DMS153 (cell line): ENCODE measurements at regions not wholly inside any gene's neighbourhood (a gene's known extent, or its start where the extent isn't known, plus 50 kb on each side); places are given as distances from the start of the nearest gene placed in this dataset.
A peak's percentile ranks its signal among the peaks of the same experiment; 100 is the strongest.

Experiments used
- DNase-seq: peaks from one replicate; lab custom pipeline; 2025; lab: John Stamatoyannopoulos, UW

DNA sequence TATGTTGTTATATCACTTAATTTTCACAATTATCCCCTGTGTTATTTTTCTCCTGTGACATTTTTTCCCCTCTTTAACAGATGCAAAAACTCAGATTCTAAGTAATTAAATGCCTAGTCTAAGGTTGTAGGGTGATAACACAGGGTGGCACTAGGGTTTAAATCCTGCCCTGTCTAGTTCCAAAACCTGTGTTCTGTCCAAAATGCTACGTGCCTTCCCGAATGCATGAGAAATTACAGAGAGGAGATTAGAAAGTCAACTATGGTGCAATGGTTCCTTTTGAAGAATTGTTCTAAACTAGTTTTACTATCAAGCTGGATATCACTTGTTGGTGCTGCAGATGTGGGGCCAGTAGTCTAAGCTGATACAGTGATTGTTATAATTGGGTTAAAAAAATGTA is 108.0 kb downstream of the DIPK2A start:
- DNase-seq: no peak

DNA sequence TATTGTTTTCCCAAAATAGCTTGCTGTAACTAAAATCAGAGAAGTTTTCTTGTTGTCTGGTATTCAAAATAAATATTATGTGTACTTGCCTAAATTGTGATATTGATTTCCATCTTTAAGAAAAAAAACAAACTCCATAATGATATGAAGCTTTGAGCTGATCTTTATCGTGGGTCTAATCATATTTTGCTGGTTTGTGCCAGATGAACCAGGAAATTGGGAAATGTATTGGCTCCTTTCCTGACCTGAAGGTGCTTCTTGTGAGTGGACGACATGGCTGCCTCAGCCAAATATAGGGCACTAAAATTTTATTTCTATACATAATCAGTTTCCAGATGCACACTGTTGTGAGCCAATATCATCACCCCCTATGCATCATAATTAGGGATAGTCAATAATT is 113.3 kb downstream of the DIPK2A start:
- DNase-seq: no peak

- DNase-seq: peak; percentile 76
Observed at GRCh38 chr3:144085964-144086363, 114.3 kb downstream of the DIPK2A start.

GRCh38 chr3:144096016-144096415 is 124.4 kb downstream of the DIPK2A start:
- DNase-seq: no peak

GRCh38 chr3:144097163-144097562 is 125.5 kb downstream of the DIPK2A start:
- peak; percentile 26 for DNase-seq

DNA sequence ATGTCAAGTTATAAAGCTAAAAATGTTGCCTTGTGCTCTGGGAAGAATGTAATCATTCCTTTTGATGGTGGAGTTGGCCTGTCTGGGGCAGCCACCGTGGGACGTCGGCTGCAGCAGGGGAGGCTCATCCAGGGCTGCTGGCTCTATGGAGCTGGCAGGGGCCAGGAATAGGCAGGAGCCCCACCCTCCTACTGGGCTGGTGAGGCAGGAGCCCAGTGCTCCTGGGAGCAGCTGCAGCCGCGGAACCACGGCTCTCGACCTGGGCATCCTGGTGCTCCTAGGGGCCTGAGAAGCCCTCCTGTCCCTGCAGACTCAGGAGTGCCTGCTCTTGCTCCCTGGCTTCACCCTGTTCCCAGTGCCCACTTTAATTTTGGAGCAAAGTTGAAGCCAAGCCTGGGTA is 127.1 kb downstream of the DIPK2A start:
- DNase-seq: no peak

DNA sequence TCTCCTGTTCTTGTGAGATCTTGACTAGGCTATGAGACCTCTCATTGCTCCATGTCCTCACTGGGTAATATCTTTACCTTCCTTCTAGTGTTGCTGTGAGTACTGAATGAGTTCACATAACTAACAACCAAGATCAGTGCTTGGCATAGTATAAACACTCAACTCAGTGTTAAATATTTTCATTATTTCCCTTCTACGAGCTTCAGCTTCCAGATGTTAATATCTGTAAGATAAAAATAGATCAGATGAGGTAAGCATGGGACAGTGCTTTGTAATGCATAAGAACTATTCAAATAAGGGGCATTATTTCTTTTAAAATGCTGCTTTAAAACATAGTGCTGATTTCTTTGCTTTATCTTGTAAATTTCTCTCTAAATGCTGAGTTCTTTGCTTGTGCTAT is 130.8 kb downstream of the DIPK2A start:
- no peak for DNase-seq

GRCh38 chr3:144104186-144104585 is 132.6 kb downstream of the DIPK2A start:
- no peak for DNase-seq

DNA sequence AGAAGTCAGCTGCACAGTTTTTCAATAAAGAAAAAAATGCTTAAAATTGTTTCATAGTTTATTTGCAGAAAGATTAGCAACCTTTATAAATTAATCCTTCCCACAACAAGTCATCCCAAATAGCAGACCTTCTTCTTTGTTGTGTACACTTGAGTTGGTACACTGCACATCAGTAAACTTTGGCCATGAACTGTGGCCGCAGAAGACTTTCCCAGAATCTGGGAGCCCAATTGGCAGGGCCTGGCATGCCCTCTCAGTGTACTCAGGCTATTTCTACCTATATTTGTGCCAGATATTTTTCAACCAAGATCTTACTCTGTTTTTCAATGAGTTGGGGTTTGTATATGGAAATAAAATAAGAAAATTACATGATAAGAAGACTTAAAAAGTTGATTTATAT is 133.1 kb downstream of the DIPK2A start:
- no peak for DNase-seq

- no peak for DNase-seq
Observed at GRCh38 chr3:144105542-144105941, 133.9 kb downstream of the DIPK2A start.

DNA sequence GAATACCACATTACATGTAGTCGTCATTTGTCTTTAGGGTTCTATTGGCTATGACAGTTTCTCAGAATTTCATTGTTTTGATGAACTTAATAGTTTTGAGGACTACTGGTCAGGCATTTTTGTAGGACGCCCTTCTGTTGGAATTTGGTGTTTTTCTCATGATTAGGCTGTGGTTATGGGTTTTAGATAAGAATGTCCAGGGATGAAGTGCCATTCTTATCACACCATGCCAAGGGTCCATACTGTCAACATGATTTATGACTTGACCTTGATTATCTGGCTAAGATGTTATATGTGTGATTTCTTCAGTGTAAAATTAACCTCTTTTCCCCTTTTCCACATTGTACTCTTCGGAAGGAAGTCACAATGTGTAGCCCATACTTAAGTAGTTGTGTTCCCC is 135.3 kb downstream of the DIPK2A start:
- DNase-seq: no peak

DNA sequence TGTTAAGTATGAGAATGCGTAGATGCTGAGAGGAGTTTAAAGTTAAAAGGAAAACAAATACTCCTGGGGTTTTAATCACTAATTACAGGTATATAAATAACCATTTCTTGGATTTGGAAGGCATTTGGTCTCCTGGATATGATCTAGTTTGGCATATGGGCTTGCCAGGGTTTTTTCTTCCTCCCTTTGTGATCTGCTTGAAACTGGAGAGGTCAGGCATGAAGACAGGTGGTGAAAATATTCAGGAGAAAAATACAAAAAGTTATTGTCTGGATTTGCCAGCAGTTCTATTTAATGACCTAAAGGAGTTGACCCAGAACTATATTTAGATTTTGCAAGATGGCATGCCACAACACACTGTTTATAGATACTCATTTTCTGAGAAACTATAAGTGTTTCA is 136.3 kb downstream of the DIPK2A start:
- DNase-seq: no peak

GRCh38 chr3:144109944-144110343 is 138.3 kb downstream of the DIPK2A start:
- no peak for DNase-seq

- no peak for DNase-seq
Observed at GRCh38 chr3:144112036-144112435, 140.4 kb downstream of the DIPK2A start.

DNA sequence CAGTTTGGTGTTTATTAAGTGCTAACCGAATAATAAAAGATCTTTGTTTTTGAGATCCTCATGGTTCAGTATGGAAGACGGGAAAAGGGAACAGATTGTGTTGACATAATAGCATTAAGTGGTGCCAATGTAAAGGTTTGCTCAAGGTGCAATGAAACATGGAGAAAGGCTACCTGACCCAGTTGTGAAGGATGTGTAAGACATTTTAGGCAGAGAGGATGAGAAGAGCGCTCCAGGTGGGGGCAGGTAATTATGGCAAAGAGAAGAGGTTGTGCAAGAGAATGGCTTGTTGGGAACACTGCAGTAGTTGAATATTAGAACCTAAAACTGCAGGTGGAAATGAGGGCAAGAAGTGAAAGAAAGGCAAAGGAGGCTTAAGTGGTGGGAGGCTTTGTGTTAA is 140.8 kb downstream of the DIPK2A start:
- no peak for DNase-seq

DNA sequence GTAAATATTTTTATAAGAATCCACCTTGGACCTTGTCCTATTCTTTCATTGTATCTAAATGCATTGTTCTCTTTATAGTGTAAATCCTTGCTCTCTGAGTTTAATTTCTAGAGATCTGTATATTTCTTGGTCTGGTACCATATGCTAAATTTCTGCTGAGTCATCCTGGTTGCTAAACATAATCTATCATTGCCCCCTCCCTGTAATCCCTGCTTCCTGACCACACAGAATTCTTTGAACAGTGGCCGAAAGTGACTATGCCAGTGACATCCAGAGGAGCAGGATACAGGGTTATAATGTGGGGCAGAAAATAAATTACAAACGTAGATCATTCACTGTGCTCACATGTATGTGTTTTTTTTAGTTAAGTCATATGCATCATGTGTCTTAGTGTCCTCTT is 143.1 kb downstream of the DIPK2A start:
- DNase-seq: no peak

- no peak for DNase-seq
Observed at GRCh38 chr3:144119633-144120032, 148.0 kb downstream of the DIPK2A start.

- DNase-seq: no peak
Observed at GRCh38 chr3:144121661-144122060, 150.0 kb downstream of the DIPK2A start.

- no peak for DNase-seq
Observed at GRCh38 chr3:144127014-144127413, 155.4 kb downstream of the DIPK2A start.

DNA sequence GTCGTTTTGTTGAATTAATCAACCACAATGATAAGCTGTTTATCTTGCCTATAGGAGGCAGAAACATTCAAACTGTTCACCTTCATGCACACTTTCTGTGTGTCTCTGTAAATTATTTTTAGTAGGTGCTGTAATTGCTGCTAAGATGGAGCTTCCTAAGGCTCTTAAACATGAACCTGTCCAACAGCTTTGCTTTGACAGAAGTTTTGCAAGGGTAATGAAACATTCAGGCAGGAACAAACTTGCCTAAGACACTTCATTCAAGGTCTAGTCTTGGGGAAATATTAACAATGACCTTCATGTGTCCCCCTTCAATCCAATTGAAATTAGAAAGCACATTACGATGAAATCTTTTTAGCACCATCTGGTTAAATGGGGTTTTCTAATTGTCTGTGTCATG is 156.1 kb downstream of the DIPK2A start:
- DNase-seq: no peak

GRCh38 chr3:144128108-144128892 is 156.7 kb downstream of the DIPK2A start:
- DNase-seq: no peak

DNA sequence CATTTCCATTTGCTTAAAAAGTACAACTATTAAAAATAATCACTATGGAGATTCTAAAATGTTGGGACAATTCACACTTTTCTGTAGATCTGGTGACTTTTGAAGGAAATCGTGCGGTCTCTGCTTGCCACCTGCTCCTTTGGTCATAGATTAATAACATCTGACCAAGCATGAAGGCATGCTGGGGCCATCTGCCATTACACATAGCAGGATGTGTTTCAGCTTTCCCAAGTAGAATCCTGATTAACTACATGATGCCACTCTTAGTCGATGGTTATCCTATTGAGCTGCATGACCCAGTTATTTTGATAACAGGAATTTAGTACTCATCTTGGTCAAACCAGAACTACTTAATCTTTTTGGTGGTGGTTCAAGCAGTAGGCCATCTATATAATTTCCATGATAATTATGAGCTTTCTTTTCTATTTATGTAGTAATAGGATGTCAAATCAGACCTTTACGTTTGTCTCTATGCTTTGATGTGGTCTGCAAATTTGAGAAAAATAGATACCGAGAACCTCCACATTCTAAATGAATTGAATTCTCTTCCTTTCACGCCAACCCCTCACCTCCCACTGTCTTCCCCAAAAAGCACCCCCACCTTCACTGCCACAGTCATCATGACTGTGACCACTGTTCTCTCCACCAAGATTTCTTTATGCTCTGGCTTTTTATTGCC is 158.1 kb downstream of the DIPK2A start:
- no peak for DNase-seq

DNA sequence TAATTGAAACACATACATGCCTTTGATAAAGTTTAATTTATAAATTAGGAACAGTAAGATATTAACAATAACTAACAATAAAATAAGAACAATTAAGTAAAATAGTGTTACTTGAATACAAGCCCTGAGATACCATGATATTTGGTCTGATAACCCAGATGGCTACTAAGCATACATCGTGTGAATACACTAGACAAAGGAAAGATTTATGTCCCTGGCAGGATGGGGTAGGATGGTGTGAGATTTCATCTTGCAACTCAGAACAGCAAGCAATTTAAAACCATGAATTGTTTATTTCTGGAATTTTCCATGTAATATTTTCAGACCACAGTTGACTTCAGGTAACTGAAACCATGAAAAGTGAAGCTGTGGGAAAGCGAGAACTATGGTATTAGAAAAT is 169.5 kb downstream of the DIPK2A start:
- DNase-seq: no peak

DNA sequence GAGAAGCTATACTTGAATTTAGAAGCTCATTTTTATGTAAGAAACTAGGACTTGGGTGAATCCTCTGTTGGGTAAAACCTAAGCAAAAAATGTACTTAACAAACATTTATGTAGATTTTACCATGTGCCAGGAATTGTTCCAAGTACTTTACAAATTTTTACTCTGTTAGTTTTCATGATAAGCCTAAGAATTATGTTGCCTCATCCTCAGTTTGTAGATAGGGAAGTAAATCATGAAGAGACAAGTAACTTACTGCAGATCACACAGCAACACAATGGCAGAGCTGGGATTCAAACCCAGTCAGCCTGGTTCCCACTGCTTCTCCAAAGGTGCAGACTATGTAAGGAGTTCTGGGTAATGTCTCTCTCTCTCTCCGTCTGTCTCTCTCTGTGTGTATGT is 169.9 kb downstream of the DIPK2A start:
- no peak for DNase-seq
